AG20443 (cell line): ENCODE measurements at regions not wholly inside any gene's neighbourhood (a gene's known extent, or its start where the extent isn't known, plus 50 kb on each side); places are given as distances from the start of the nearest gene placed in this dataset.
"Not testable (repeated sequence)": the region's sequence is repeated elsewhere in the genome, so short reads cannot be mapped to it uniquely, and the experiment has no call there.

Source experiments
- DNase-seq: peaks from one replicate; pipeline ENCODE4 v3.0.0; 2012; ENCODE audit warnings: low spot score, mixed read lengths

GRCh38 chr17:71548540-71549190 is 572.2 kb upstream of the SOX9 start:
- peak; percentile 18 for DNase-seq

GRCh38 chr17:71550675-71551074 is 570.1 kb upstream of the SOX9 start:
- no peak for DNase-seq

DNA sequence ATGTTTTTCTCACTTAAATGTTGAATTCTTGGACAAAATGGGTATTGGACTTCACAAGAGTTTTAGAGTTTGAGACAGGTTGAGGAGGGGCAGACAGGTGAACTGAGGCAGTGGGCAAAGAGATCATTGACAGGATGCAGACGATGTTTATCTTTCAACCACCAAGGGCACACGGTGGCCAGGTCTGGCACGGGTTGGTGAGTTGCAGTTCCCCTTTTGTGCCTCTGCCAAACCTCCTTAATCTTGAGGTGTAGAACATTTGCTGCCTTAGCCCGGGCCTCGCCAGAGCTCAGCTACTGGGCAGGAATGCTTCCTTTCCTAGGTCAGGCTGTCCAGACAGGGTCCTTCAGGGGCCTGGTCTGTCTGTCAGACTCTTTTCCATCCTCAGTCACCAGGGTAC is 567.4 kb upstream of the SOX9 start:
- no peak for DNase-seq

DNA sequence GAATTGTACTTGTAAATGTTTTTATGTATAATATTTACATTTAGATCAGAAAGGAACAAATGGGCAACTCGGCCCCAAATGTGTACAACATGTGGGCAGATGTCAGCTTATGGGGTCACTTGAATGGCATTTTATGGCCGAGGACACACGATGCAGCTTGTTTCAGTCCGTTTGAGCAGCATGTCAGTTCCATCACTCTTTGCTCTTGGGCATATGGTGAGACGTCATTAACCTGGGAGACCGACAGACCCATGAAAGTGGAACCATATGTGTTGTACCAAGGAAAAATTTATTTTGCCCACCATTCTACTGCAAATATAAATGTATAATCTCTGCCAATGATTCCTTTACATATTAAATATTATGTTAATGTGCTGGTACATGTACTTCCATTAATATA is 561.9 kb upstream of the SOX9 start:
- no peak for DNase-seq

DNA sequence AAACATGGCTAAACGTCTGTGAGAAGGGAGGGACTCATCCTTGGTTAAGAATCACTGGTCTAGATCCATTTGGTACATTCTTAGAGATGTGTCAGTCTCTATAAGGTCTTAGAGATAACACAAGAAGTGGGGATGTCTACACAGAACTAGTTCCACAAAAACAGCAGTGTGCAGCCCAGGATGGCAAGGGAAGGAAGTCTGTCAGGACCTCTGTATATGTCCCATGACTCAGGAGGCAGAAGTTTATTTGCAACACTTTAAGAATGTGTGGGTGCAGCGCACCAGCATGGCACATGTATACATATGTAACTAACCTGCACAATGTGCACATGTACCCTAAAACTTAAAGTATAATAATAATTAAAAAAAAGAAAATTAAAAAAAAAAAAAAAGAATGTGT is 548.5 kb upstream of the SOX9 start:
- no peak for DNase-seq

DNA sequence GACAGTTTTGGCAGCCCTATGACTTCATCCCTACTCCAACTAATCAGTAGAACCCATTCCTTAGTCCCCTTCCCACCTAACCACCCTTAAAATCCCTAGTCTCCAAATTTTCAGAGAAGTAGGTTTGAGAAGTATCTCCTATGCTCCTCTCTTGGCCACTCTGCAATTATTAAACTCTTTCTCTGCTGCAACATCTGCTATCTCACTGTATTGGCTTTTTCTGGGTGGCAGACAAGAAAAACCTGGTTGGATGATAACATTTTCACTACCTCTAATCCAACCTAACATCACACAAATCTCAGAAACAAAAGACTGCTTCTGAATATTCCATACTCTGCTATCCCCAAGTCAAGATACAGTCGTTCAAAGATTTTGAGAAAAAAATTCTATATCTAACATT is 542.4 kb upstream of the SOX9 start:
- DNase-seq = no peak

DNA sequence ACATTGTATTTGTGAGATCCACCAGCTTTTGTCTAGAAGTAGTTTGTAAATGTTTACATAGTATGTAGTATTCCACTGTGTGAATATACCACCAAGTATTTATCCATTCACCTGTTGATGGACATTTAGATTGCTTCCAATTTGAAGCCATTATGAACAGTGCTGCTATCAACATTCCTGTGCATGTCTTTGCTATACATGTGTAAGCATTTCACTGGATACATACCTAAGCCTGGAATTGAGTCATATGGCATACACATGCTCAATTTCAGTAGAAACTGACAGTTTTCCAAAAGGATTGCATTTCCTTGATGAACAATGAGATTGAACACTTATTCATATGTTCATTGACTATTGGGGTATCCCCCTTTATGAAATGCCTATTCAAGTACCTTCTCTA is 540.6 kb upstream of the SOX9 start:
- no peak for DNase-seq

- no peak for DNase-seq
Observed at GRCh38 chr17:71585540-71585939, 535.3 kb upstream of the SOX9 start.

GRCh38 chr17:71592431-71592830 is 528.4 kb upstream of the SOX9 start:
- DNase-seq = no peak

GRCh38 chr17:71593078-71593477 is 527.7 kb upstream of the SOX9 start:
- DNase-seq = no peak

- not testable (repeated sequence) for DNase-seq
Observed at GRCh38 chr17:71599583-71599982, 521.2 kb upstream of the SOX9 start.

- no peak for DNase-seq
Observed at GRCh38 chr17:71600137-71600789, 520.6 kb upstream of the SOX9 start.

- DNase-seq = no peak
Observed at GRCh38 chr17:71601894-71602504, 518.8 kb upstream of the SOX9 start.

- no peak for DNase-seq
Observed at GRCh38 chr17:71613996-71614395, 506.8 kb upstream of the SOX9 start.

DNA sequence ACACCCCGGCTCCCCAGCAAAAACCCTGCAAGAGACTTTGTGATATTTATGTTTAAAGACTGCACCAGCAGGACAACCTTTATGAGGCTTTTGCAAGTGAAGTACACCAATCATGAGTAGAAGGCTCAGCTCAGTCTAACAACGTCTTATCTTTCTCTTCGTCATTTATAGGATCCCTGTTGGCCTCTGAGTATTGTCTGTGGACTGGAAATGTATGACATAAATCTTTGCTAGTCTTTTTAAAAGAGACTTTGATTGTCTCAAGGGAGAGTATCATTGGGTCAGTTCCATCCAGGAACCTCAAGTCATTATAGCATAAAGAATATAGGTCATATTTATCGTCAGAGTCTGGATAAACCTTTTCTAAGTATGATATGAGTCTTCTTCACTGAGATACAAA is 505.0 kb upstream of the SOX9 start:
- no peak for DNase-seq

- not testable (repeated sequence) for DNase-seq
Observed at GRCh38 chr17:71617767-71618166, 503.1 kb upstream of the SOX9 start.

GRCh38 chr17:71625330-71625729 is 495.5 kb upstream of the SOX9 start:
- DNase-seq = no peak

DNA sequence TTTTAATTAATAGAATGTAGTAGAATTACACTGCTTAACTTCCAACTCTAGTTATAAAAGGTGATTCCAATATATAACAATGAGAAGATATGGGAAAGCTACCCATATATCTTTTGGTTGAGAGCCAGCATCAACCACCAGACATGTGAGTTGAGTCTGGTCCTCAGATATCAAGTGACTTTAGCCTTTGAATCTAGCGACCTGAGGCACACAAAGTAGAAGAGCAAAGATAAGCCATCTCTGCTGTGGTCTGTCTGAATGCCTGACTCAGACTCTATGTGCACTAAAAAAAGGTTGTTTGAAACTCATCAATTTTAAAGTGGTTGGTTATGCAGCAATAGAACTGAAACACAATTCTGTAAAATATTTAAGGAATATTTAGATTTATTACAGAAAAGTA is 492.5 kb upstream of the SOX9 start:
- peak; percentile 12 for DNase-seq

DNA sequence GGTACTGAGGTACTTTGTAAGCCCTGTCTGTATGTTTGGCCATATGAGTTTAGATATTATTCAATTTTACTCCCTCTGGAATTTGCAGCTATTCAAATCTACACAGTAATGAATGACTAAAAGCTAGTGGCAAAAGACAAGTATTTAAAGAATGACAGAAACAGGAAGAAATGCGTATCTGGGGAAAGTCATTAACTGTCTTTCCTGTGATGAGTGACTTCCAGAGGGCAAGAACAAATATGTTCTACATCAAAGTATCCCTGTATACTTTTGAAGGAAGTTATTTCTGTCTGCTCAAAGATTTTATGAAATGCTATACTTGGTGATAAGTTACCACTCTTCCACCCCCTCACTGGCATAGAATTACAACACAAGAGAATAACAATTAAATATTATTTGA is 489.3 kb upstream of the SOX9 start:
- DNase-seq = peak; percentile 20

GRCh38 chr17:71632328-71632727 is 488.5 kb upstream of the SOX9 start:
- peak; percentile 13 for DNase-seq

- peak; percentile 68 for DNase-seq
Observed at GRCh38 chr17:71633391-71633849, 487.4 kb upstream of the SOX9 start.

GRCh38 chr17:71634376-71634775 is 486.4 kb upstream of the SOX9 start:
- DNase-seq = no peak

GRCh38 chr17:71635187-71635586 is 485.6 kb upstream of the SOX9 start:
- DNase-seq = no peak

- DNase-seq = no peak
Observed at GRCh38 chr17:71636644-71637043, 484.2 kb upstream of the SOX9 start.
